CD4-positive, CD25-positive, alpha-beta regulatory T cell (primary cell): ENCODE measurements at regions not wholly inside any gene's neighbourhood (a gene's known extent, or its start where the extent isn't known, plus 50 kb on each side); places are given as distances from the start of the nearest gene placed in this dataset.

Experiments
- ATAC-seq, 2 donors: fragments of 150-1000 bp; cut with Tn5 transposase; one replicate each; pipeline ENCODE4 v1.10.0; 2021; ENCODE audit warnings: low read depth in 2 of 2, moderate number of reproducible peaks in 2 of 2, moderate library complexity in 1 of 2
- DNase-seq, 3 donors: peaks; one replicate each; pipeline versions ENCODE4 v3.0.0 to v3.0.0-alpha.2; 2012 to 2022; ENCODE audit warnings: mixed read lengths in 1 of 3
- H3K27ac ChIP-seq: one replicate; pipeline ENCODE4 v1.7.0; 2013; ENCODE audit warnings: mild to moderate bottlenecking, low read length; ENCODE audit not compliant: insufficient read depth, poor library complexity, severe bottlenecking
- H3K27me3 ChIP-seq: one replicate; pipeline ENCODE4 v1.7.0; 2013; ENCODE audit warnings: low read length; ENCODE audit not compliant: control insufficient read depth, insufficient read depth
- H3K36me3 ChIP-seq: one replicate; pipeline ENCODE4 v1.7.0; 2013; ENCODE audit warnings: mild to moderate bottlenecking, low read length, moderate library complexity; ENCODE audit not compliant: control insufficient read depth, insufficient read depth
- H3K4me1 ChIP-seq: 2 replicates; pipeline ENCODE4 v1.7.0; 2013; ENCODE audit warnings: mild to moderate bottlenecking, low read length; ENCODE audit not compliant: insufficient read depth, control insufficient read depth, poor library complexity, severe bottlenecking
- H3K4me3 ChIP-seq: one replicate; pipeline ENCODE4 v1.7.0; 2013; ENCODE audit warnings: low read depth, mild to moderate bottlenecking, low read length, moderate library complexity
- H3K9me3 ChIP-seq, 2 experiments: 1 replicate in 1 of 2; 2 replicates in 1 of 2; pipeline ENCODE4 v1.7.0; 2013; ENCODE audit warnings: low read length in 2 of 2, mild to moderate bottlenecking in 1 of 2, moderate library complexity in 1 of 2; ENCODE audit not compliant: control insufficient read depth in 2 of 2
- H3K27ac Mint-ChIP-seq, 3 donors: one replicate each; pipeline ENCODE4 v1.8.0; 2020 to 2022; ENCODE audit warnings: mild to moderate bottlenecking in 3 of 3, mixed read lengths in 3 of 3, moderate library complexity in 2 of 3
- H3K27me3 Mint-ChIP-seq: one replicate; pipeline ENCODE4 v1.8.0; 2022; ENCODE audit warnings: mild to moderate bottlenecking, mixed read lengths
- H3K36me3 Mint-ChIP-seq: one replicate; pipeline ENCODE4 v1.8.0; 2020; ENCODE audit warnings: mixed read lengths
- H3K4me1 Mint-ChIP-seq, 4 donors: one replicate each; pipeline ENCODE4 v1.8.0; 2020 to 2022; ENCODE audit warnings: mixed read lengths in 4 of 4, mild to moderate bottlenecking in 1 of 4
- H3K4me3 Mint-ChIP-seq, 4 donors: one replicate each; pipeline ENCODE4 v1.8.0; 2020 to 2022; ENCODE audit warnings: mild to moderate bottlenecking in 4 of 4, mixed read lengths in 4 of 4, moderate library complexity in 3 of 4
- H3K9me3 Mint-ChIP-seq, 7 donors: one replicate each; pipeline ENCODE4 v1.8.0; 2020 to 2022; ENCODE audit warnings: mixed read lengths in 7 of 7, mild to moderate bottlenecking in 3 of 7, moderate library complexity in 2 of 7

DNA sequence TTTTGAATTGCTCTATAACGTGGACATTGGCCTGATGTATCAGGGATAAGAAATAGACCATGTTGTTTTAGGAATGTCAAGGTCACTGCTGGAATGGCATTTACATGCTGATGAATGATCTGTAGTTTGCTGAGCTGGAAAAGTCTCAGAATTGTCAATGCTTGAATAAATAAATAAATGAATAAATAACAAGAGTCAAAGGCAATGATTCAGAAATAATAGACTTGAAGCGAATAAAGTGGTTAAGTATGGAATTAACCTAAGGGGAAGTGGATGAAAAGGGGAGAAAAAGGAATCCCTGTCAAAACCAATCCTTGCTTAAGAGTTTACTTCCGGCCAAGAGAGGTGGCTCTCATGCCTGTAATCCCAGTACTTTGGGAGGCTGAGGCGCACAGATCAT, 1620.0 kb downstream of the SUCLG1 start:
- no peak overlapping the region for H3K27ac Mint-ChIP-seq
- ATAC-seq = no peak
- no peaks in the 10 kb centered on the region for H3K36me3 Mint-ChIP-seq
- no peaks in the 10 kb centered on the region for H3K9me3 ChIP-seq
- H3K4me1 ChIP-seq = no peaks in the 10 kb centered on the region
- no peak overlapping the region for H3K4me3 Mint-ChIP-seq
- no peaks in the 10 kb centered on the region for H3K27me3 ChIP-seq
- H3K9me3 Mint-ChIP-seq = peaks cover 3 to 27% (median 8%) of the 10 kb centered on the region in 7 donors
- no peak for DNase-seq
- H3K27me3 Mint-ChIP-seq = no peaks in the 10 kb centered on the region
- no peak overlapping the region for H3K4me3 ChIP-seq
- H3K36me3 ChIP-seq = no peaks in the 10 kb centered on the region
- no peaks in the 10 kb centered on the region for H3K4me1 Mint-ChIP-seq
- H3K27ac ChIP-seq = no peak overlapping the region

DNA sequence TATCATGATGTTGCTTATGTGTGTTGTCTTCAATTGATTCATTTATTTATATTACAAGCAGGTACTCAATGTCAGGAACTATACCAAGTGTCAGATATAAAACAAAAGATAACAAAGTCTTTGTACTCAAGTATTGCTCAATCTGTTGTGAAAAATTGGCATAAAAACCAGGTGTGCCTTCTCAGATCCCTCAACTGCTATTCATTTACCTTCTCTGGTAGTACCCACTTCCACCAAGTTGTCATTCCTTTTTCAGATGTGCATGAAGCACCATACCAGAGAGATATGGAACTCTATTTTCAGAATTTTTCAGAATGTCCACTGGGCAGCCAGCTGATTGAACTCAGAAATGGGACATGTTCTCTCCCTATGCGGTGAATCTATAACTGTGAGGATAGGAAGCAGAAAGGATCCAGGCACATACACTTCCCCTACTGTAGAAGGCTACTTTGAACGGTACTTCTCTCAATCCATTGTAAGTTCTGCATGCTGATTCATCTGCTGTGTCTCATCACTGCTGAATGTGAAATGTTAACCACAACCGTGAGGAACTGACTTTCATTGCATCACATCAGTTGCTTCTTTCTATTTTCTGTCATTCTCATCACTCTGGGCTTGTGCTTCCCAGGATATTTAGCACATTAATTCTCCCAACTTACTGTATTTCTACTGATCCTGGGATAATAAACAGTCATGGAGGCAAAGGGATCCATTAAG, 1621.3 kb downstream of the SUCLG1 start:
- H3K4me3 Mint-ChIP-seq = no peak overlapping the region
- H3K4me1 Mint-ChIP-seq = no peaks in the 10 kb centered on the region
- no peak overlapping the region for H3K27ac ChIP-seq
- no peaks in the 10 kb centered on the region for H3K4me1 ChIP-seq
- no peak overlapping the region for H3K27ac Mint-ChIP-seq
- H3K27me3 ChIP-seq = no peaks in the 10 kb centered on the region
- H3K4me3 ChIP-seq = no peak overlapping the region
- H3K9me3 Mint-ChIP-seq = peaks cover 3 to 20% (median 8%) of the 10 kb centered on the region in 7 donors
- ATAC-seq (no peak), DNase-seq (no peak)
- H3K27me3 Mint-ChIP-seq = no peaks in the 10 kb centered on the region
- no peaks in the 10 kb centered on the region for H3K9me3 ChIP-seq
- H3K36me3 Mint-ChIP-seq = no peaks in the 10 kb centered on the region
- no peaks in the 10 kb centered on the region for H3K36me3 ChIP-seq

DNA sequence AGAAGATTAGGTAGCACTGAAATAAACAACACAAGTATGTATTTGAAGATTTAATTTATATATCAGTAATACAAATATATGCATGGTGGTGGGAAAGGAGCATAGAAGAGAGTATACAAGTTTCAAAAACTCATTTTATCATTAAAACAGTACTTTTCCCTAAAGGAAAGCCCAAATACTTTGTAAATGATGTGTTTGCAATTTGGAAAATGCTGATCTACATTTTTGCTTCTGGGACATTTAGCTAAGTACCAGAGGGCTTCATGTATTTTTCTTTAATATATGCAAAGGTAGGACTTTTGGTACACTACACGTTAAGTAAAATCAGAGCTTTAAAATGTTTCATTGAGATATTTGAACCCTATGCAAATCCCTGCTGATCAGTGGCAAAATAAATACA, 1624.2 kb downstream of the SUCLG1 start:
- Mint-ChIP-seq H3K4me1 (no peaks in the 10 kb centered on the region), H3K4me3 (no peak overlapping the region), H3K27me3 (no peaks in the 10 kb centered on the region), H3K36me3 (no peaks in the 10 kb centered on the region), H3K27ac (no peak overlapping the region), H3K9me3 (peaks cover 1 to 10% (median 4%) of the 10 kb centered on the region in 7 donors)
- no peaks in the 10 kb centered on the region for H3K4me1 ChIP-seq
- no peaks in the 10 kb centered on the region for H3K27me3 ChIP-seq
- H3K27ac ChIP-seq = no peak overlapping the region
- no peak for ATAC-seq
- no peaks in the 10 kb centered on the region for H3K9me3 ChIP-seq
- no peaks in the 10 kb centered on the region for H3K36me3 ChIP-seq
- H3K4me3 ChIP-seq = no peak overlapping the region
- DNase-seq = no peak

DNA sequence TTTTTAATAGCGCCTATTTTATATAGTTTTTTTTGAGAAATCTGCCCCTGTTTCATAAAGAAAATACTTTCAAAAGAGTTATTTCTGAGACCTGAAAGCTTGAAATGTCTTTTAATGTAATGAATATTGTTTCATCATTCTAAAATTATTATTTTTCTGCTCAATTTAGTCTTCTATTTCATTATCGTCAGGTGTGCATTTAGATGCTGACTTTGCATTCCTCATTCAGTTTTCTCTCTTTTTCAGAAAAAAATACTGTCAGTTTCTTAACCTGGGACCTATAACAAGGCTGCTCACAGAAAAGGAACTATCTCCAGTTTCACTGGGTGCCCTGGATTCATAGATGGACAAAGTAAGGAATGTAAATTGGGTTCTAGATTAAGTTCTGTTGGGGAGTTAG, 1631.7 kb downstream of the SUCLG1 start:
- H3K27ac ChIP-seq = no peak overlapping the region
- no peak for DNase-seq
- Mint-ChIP-seq H3K4me1 (no peaks in the 10 kb centered on the region), H3K4me3 (no peak overlapping the region), H3K27ac (no peak overlapping the region), H3K27me3 (no peaks in the 10 kb centered on the region), H3K9me3 (peaks cover 0 to 20% (median 4%) of the 10 kb centered on the region in 7 donors), H3K36me3 (no peaks in the 10 kb centered on the region)
- ATAC-seq = no peak
- no peaks in the 10 kb centered on the region for H3K4me1 ChIP-seq
- H3K36me3 ChIP-seq = no peaks in the 10 kb centered on the region
- no peaks in the 10 kb centered on the region for H3K9me3 ChIP-seq
- no peaks in the 10 kb centered on the region for H3K27me3 ChIP-seq
- no peak overlapping the region for H3K4me3 ChIP-seq

DNA sequence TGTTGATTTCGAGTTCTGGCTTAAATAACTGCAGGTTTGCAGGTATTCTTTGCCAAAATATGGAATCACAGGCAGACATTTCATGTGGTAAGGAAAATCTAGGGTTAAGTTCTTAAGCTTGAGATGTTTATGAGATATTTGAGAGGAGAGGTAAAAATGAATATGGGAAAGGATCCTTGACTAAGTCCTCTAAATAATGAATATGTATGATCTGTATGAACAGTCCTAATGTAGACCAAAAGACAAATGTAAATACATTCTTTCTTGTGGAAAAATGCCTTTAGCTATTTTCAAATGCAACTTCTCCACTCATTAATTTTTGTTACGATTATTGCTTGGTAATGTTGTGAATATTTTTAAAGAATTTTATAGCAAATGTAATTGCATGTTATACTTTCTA, 1632.6 kb downstream of the SUCLG1 start:
- H3K4me3 ChIP-seq = no peak overlapping the region
- Mint-ChIP-seq H3K4me1 (no peaks in the 10 kb centered on the region), H3K36me3 (no peaks in the 10 kb centered on the region), H3K9me3 (peaks cover 1 to 20% (median 6%) of the 10 kb centered on the region in 7 donors), H3K27ac (no peak overlapping the region), H3K4me3 (no peak overlapping the region), H3K27me3 (no peaks in the 10 kb centered on the region)
- H3K4me1 ChIP-seq = no peaks in the 10 kb centered on the region
- H3K27ac ChIP-seq = no peak overlapping the region
- no peaks in the 10 kb centered on the region for H3K36me3 ChIP-seq
- ATAC-seq (no peak), DNase-seq (no peak)
- no peaks in the 10 kb centered on the region for H3K9me3 ChIP-seq
- H3K27me3 ChIP-seq = no peaks in the 10 kb centered on the region

DNA sequence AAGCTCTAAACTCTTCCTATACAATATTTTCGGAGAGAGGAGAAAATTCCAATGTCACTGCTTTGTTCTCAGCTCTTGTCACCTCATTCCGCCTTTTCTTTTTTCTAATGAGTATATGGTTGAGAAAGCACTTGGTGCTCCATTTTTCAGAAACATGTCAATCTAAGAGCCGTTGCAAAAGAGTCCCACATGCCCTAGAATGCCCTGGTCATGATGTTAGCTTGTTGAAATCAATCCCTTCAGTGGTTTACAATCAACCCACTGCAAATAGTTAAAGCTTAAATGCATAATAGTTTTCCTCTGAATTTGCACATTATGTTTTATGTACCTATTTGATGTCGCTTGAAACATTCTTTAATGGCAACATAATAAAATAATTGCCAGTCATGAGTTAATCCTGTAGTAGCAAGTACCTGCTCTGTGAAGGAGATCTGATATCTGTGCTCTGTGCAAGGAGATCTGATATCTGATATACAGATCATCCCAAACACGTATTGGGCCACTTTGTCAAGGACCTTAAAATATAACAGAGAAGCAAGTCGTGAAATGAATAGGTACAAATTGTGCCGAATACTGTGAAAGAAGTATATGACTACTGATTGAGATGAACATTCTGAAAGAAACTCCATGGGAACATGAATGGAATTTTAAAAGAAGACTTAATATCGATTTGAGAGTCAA, 1633.5 kb downstream of the SUCLG1 start:
- H3K4me3 Mint-ChIP-seq = no peak overlapping the region
- no peak for DNase-seq
- no peak overlapping the region for H3K27ac Mint-ChIP-seq
- no peaks in the 10 kb centered on the region for H3K4me1 Mint-ChIP-seq
- peaks cover 1 to 20% (median 6%) of the 10 kb centered on the region in 7 donors for H3K9me3 Mint-ChIP-seq
- no peaks in the 10 kb centered on the region for H3K27me3 Mint-ChIP-seq
- Histone ChIP-seq H3K9me3 (no peaks in the 10 kb centered on the region), H3K36me3 (no peaks in the 10 kb centered on the region), H3K27me3 (no peaks in the 10 kb centered on the region), H3K4me3 (no peak overlapping the region), H3K27ac (no peak overlapping the region), H3K4me1 (no peaks in the 10 kb centered on the region)
- no peak for ATAC-seq
- H3K36me3 Mint-ChIP-seq = no peaks in the 10 kb centered on the region

DNA sequence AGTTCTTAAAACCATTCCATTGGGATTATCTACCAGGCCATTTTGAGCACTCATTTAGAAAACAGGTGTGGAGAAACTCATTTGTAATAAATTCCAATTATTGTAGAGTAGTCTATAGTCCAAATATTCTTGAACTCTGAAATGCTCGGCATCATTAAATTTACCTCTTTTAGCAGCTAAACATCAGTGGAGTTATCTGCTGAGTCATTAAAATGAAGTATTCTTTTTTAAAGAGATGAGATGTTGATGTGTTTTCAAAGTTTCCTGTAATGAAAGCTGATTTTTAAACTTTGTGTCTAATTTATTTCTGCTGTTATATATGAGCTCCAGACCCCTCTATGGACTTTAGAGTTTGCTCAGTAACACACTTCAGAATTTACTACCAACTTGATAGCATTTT, 1635.2 kb downstream of the SUCLG1 start:
- Mint-ChIP-seq H3K27ac (no peak overlapping the region), H3K9me3 (peaks cover 1 to 26% (median 7%) of the 10 kb centered on the region in 7 donors), H3K27me3 (no peaks in the 10 kb centered on the region), H3K4me1 (no peaks in the 10 kb centered on the region), H3K4me3 (no peak overlapping the region), H3K36me3 (no peaks in the 10 kb centered on the region)
- H3K27ac ChIP-seq = no peak overlapping the region
- no peaks in the 10 kb centered on the region for H3K9me3 ChIP-seq
- H3K27me3 ChIP-seq = no peaks in the 10 kb centered on the region
- no peak overlapping the region for H3K4me3 ChIP-seq
- no peaks in the 10 kb centered on the region for H3K4me1 ChIP-seq
- no peak for DNase-seq
- no peaks in the 10 kb centered on the region for H3K36me3 ChIP-seq
- no peak for ATAC-seq

DNA sequence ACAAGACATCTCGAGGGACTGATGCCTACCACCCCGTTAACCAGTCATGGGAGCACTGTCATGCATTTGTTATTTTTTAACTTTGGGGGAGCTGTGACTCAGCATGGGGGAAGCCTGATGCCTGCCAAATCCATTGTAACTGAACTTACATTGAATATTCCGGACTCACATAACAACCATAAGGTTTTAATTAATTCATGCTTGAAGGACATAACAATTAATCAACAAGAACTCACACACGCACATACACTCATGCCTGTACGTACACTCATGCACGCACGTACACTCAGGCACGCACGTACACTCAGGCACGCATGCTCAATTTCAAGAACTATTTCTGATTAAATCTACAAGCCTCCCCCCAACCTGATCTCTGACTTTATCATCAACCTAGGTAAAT, 1639.1 kb downstream of the SUCLG1 start:
- H3K4me3 ChIP-seq = no peak overlapping the region
- H3K36me3 Mint-ChIP-seq = no peaks in the 10 kb centered on the region
- no peaks in the 10 kb centered on the region for H3K27me3 ChIP-seq
- H3K36me3 ChIP-seq = no peaks in the 10 kb centered on the region
- no peak overlapping the region for H3K27ac ChIP-seq
- DNase-seq (no peak), ATAC-seq (no peak)
- no peak overlapping the region for H3K27ac Mint-ChIP-seq
- no peaks in the 10 kb centered on the region for H3K9me3 ChIP-seq
- H3K4me3 Mint-ChIP-seq = no peak overlapping the region
- H3K9me3 Mint-ChIP-seq = peaks cover 0 to 12% (median 4%) of the 10 kb centered on the region in 7 donors
- no peaks in the 10 kb centered on the region for H3K27me3 Mint-ChIP-seq
- no peaks in the 10 kb centered on the region for H3K4me1 ChIP-seq
- H3K4me1 Mint-ChIP-seq = no peaks in the 10 kb centered on the region
